Inflammatory macrophage treated with lipopolysaccharide for 4 hours (primary cell): ENCODE measurements at regions not wholly inside any gene's neighbourhood (a gene's known extent, or its start where the extent isn't known, plus 50 kb on each side); places are given as distances from the start of the nearest gene placed in this dataset.
"Not testable (repeated sequence)": the region's sequence is repeated elsewhere in the genome, so short reads cannot be mapped to it uniquely, and the experiment has no call there.

Experiments
- DNase-seq: peaks from one replicate; pipeline ENCODE4 v3.0.0-alpha.2; 2020

GRCh38 chr22:34608540-34609115, 457.3 kb upstream of the ISX start:
- no peak for DNase-seq

- no peak for DNase-seq
Observed at GRCh38 chr22:34609646-34610045, 456.3 kb upstream of the ISX start.

GRCh38 chr22:34620161-34620560, 445.8 kb upstream of the ISX start:
- no peak for DNase-seq

- DNase-seq, result no peak
Observed at GRCh38 chr22:34620832-34621231, 445.1 kb upstream of the ISX start.

GRCh38 chr22:34622602-34623001, 443.4 kb upstream of the ISX start:
- DNase-seq, result no peak

GRCh38 chr22:34623580-34623979, 442.4 kb upstream of the ISX start:
- DNase-seq, result no peak

GRCh38 chr22:34625892-34626291, 440.1 kb upstream of the ISX start:
- not testable (repeated sequence) for DNase-seq

GRCh38 chr22:34638128-34638527, 427.8 kb upstream of the ISX start:
- no peak for DNase-seq

- no peak for DNase-seq
Observed at GRCh38 chr22:34639911-34640310, 426.0 kb upstream of the ISX start.

GRCh38 chr22:34645375-34645774, 420.6 kb upstream of the ISX start:
- no peak for DNase-seq

- DNase-seq, result no peak
Observed at GRCh38 chr22:34669001-34669400, 397.0 kb upstream of the ISX start.

GRCh38 chr22:34683031-34683430, 382.9 kb upstream of the ISX start:
- DNase-seq, result not testable (repeated sequence)

- not testable (repeated sequence) for DNase-seq
Observed at GRCh38 chr22:34684278-34684677, 381.7 kb upstream of the ISX start.

- no peak for DNase-seq
Observed at GRCh38 chr22:34687116-34687515, 378.8 kb upstream of the ISX start.

- DNase-seq, result no peak
Observed at GRCh38 chr22:34688825-34689224, 377.1 kb upstream of the ISX start.

- DNase-seq, result no peak
Observed at GRCh38 chr22:34696557-34696956, 369.4 kb upstream of the ISX start.

GRCh38 chr22:34702279-34702678, 363.7 kb upstream of the ISX start:
- DNase-seq, result no peak

GRCh38 chr22:34709641-34710040, 356.3 kb upstream of the ISX start:
- no peak for DNase-seq

GRCh38 chr22:34722901-34723300, 343.1 kb upstream of the ISX start:
- no peak for DNase-seq

GRCh38 chr22:34736081-34736480, 329.9 kb upstream of the ISX start:
- DNase-seq, result no peak

GRCh38 chr22:34738661-34739400, 327.1 kb upstream of the ISX start:
- DNase-seq, result no peak

GRCh38 chr22:34743110-34743751, 322.7 kb upstream of the ISX start:
- DNase-seq, result no peak

- DNase-seq, result no peak
Observed at GRCh38 chr22:34760276-34761008, 305.5 kb upstream of the ISX start.

GRCh38 chr22:34761111-34761510, 304.8 kb upstream of the ISX start:
- DNase-seq, result no peak
